RPMI8226 (cell line): ENCODE measurements at regions not wholly inside any gene's neighbourhood (a gene's known extent, or its start where the extent isn't known, plus 50 kb on each side); places are given as distances from the start of the nearest gene placed in this dataset.

Experiments
- DNase-seq: peaks from one replicate; pipeline ENCODE4 v3.0.0-alpha.2; 2015

DNA sequence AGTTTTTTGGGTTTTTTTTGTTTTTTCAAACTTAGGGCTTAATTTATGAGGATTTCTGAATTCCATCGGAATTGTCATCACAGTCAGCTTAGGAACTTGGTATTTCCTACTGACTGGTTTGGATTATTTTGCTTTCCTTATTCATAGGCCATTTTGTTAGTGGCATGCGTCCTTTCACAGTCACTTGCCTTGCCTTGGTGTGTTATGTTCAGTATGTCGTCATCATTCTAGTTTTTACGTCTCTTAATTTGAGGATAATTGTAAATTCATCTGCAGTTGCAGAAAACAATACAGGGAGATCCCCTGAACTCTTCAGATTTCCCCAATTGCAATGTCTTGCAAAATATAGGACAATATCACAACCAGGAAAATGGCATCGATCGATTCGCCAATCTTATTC, 485.3 kb downstream of the CBLN2 start:
- DNase-seq = no peak

- no peak for DNase-seq
These were observed 488.0 kb downstream of the CBLN2 start for GRCh38 chr18:72056171-72056570.

DNA sequence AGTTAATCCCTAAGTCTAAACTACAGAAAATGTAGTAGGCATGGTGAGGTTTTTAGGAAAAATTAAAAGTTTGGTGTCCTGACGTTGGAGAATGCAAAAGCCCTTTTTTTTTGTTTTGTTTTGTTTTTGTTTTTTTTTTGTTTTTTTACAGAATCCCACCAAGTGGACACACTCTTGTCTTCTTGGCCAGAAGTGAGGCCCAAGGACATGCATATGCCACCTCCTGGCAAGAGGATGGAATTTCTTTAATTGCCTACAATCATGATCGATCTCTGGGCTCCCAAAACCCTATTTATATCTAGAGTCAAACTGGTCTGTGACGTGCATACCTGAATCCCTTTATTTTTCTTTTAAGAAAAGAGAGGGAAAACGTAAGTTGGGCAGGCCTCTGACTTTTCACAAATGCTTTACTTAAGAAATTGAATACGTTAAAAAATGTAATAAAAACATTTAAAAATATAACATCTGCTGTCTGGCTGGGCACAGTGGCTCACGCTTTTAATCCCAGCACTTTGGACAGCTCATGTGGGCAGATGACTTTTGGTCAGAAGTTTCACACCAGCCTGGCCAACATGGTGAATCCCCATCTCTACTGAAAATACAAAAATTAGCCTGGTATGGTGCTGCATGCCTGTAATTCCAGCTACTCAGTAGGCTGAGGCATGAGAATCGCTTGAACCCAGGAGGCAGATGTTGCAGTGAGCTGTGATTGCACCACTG, 502.7 kb downstream of the CBLN2 start:
- DNase-seq = no peak

DNA sequence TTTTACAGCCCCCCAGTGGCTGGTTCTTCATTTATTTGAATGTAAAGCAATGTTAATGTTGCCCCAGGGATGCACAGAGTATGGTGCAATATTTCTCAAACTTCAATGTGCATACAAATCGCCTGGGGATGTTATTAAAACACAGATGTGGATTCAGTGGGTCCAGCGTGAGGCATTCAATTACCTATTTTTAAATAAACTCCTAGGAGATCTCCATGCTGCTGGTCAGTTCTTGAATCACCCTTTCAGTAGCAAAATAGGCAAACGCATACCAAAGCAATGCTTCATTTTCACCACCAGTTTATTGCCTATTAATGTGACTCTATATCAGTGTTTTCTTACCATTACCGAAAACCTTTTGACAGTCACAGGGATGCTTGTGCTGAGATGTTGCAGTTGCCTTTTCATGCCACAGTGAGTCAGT, 530.7 kb downstream of the CBLN2 start:
- no peak for DNase-seq

DNA sequence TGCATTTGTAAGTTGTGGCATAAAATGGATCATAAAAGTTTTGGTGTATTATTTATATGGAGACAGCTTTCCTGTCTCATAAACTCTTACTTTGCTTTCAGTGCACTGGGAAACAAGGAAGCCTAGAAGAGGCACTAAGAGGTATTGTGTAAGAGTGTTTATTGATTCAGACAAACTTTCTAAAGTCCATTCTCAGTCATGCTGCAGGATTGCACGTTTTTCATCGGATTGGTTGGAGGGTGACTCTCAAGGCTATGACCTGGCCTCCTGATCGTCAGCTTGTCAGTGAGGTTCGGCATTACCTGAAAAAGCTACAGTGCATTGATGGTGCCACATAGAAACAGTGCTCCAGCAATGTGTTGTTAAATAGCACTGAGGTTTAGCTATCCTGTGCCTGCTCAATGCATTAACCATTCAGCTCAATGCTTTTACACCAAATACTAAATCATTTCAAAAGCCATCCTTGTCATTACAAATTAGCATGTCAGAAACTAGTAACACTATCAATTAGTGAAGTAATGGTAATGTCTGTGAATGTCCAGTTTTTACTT, 545.5 kb downstream of the CBLN2 start:
- DNase-seq = no peak

GRCh38 chr18:71995904-71996465, 548.2 kb downstream of the CBLN2 start:
- no peak for DNase-seq

DNA sequence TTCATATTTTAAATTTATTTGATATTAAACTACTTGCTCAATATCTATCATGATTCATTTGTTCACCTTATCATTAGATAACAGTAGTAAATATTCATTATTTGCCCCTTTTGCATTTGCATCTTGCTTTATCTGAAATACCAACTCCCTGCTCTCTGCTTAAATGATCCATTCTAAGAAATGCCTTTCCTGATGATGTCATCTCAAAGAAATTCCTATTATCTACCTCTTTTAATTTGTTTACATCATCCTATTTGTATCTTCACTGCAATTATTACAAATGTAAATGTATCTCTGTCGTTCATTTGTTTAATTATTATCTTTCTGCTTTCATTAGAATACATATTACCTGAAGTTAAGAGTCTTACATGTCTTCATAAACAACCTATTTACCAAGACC, 549.9 kb downstream of the CBLN2 start:
- no peak for DNase-seq

GRCh38 chr18:71989616-71990015, 554.5 kb downstream of the CBLN2 start:
- no peak for DNase-seq

GRCh38 chr18:71986351-71987050, 557.6 kb downstream of the CBLN2 start:
- no peak for DNase-seq

DNA sequence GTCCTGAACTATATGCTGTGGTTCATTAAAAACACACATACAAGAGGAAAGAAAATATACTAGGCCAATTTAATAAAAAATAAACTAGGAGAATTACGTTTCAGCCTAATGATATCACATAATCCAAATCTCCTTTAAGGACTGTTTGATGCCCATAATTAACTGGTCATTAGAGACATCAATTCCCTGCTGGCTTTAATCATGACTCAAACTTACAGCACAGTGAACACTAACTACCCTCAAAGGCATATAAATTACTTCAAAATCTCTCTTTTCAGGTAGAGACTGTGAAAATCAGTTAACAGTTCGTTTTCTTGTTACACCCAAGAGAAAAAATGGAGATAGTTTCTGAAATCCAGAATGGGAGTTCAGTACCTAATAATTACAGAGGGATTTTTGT, 567.4 kb downstream of the CBLN2 start:
- DNase-seq = no peak

DNA sequence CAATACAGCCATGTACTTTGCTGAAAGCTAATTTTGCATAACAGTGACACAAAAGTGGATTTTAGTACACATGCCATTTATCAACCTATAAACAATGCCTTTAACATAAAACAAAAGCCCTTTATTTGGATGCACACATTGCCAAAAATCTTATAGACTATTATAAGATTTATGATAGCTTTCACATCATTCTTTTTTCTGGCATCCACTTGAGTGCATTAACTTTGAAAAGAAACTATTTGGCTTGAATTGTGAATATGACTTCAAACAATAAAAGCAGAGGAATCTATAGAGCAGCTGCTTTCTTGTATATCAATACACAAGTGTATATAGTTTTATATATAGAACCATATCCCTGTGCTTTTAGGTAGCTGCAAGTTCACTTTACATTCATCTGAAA, 577.4 kb downstream of the CBLN2 start:
- DNase-seq = no peak

GRCh38 chr18:71958605-71959004, 585.5 kb downstream of the CBLN2 start:
- no peak for DNase-seq

DNA sequence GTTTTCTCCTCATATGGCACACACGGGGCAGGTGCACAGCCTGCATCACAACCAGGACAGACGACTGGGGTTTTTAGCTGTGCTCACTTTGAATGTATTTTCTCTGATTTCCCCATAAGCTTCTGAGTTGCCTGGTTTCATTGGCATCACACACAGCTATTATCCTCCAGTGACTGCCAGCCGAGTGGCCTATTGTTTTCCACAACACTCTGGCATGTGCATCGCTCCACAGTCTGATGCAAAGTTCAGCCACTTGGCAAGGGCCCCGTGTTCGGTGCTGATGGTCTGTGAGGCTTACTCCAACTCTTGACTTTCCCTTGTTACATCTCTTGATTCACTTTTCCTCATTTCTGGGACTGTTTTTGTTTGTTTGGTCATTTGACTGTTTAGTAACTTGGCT, 593.1 kb downstream of the CBLN2 start:
- DNase-seq = no peak

- DNase-seq = no peak
These were observed 601.7 kb downstream of the CBLN2 start for GRCh38 chr18:71942433-71942832.

DNA sequence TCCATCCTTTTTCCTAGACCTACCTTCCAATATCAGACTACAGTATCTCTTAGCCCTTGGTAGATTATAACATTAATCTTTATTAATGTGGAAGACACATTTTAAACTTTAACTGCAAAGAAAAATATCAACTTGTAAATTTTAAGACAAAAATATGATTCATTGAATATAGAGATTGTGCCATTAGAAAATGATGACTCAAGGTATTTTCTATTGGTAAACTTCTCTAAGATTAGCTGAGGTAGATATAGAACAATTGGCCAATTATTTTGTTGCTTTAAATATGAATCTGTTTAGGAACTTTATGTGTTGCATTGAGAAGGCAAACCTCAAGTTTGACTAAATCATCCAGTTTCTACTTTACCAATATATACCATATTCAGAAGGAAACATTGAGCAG, 604.7 kb downstream of the CBLN2 start:
- DNase-seq = no peak

- DNase-seq = no peak
These were observed 607.4 kb downstream of the CBLN2 start for GRCh38 chr18:71936744-71937143.

DNA sequence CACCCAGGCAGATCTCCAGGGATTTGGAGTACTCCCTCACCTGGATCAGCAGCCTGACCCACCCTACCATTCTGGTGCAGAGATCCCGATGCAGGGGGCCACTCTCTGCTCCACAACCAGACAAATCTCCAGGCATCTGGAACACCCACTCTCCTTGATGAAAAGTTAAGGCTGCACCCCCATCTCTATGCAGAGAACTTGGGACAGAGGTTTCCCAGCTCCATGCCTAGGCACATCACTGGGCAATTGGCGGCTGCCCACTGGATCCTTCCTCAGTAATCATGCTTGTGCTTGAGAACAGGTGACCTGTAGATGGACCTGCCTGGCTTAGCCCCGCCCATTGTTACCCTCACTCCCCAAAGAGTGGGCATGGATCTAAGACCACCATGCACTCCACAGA, 624.9 kb downstream of the CBLN2 start:
- DNase-seq = no peak

- no peak for DNase-seq
These were observed 630.5 kb downstream of the CBLN2 start for GRCh38 chr18:71913641-71914040.

GRCh38 chr18:71902482-71902881, 641.7 kb downstream of the CBLN2 start:
- no peak for DNase-seq

DNA sequence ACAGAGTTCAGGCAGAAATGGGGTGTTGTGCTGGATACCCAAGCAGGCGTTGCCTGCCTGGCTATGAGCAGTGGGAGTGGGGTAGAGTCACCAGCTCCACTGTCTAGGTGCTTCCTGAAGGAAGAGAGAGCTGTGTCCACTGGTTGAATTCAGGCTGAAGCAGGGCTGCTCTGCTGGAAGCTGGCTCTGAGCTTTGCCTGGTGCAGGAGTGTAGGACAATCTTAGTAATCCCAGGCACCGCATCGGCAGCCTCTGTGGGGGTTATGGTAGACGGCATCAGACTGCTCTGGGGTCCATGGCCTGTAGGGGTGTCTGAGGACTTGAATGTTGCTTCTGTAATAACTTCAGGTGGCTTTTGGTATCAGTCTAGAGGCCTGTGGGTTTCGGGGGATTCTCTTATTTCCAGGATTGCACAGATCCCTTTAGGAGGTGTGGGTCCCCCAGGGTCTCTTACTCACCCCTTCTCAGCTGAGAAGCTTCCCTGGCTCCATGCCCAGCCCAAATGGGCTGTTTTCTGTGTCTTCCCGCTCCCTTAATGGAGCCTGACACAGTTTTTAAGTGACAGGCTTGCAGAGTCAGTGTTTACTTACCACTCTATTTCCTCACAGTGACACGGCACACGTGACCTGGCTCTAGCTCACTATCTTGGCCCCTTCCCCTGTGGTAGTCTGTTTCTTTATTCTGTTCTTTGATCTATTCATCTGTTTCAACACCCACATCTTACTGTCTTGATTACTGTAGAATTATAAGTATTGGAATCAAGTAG, 644.3 kb downstream of the CBLN2 start:
- DNase-seq = no peak

- no peak for DNase-seq
These were observed 645.0 kb downstream of the CBLN2 start for GRCh38 chr18:71899183-71899582.

- DNase-seq = no peak
These were observed 656.6 kb downstream of the CBLN2 start for GRCh38 chr18:71887509-71887908.

GRCh38 chr18:71878226-71878625, 665.9 kb downstream of the CBLN2 start:
- DNase-seq = no peak
